HepG2 (cell line): ENCODE measurements at regions not wholly inside any gene's neighbourhood (a gene's known extent, or its start where the extent isn't known, plus 50 kb on each side); places are given as distances from the start of the nearest gene placed in this dataset.

ENCODE experiments used
- ATAC-seq: fragments of 200-7000 bp; cut with Tn5 transposase; 3 replicates; pipeline ENCODE4 v1.9.1; 2020; ENCODE audit warnings: mild to moderate bottlenecking, moderate library complexity
- BruUV-seq: library from RNA; stranded (reverse); fragments of 400-500 nt; replicated peaks from 2 replicates; lab custom pipeline; 2021; lab: Mats Ljungman, UMichigan
- CTCF ChIA-PET: fragments of 300-600 bp; formaldehyde crosslinking; extraction: SDS; loops from one replicate; lab custom pipeline; 2021; ENCODE audit warnings: low total read pairs, inconsistent platforms, low intra/inter-chr PET ratio; lab: Yijun Ruan, JAX
- POLR2A ChIA-PET: fragments of 350-600 bp; sonication (Branson Sonifier 250); formaldehyde crosslinking; loops from one replicate; lab custom pipeline; 2020; ENCODE audit warnings: antibody characterized with exemption, inconsistent platforms; lab: Yijun Ruan, JAX
- DNase-seq: peaks from one replicate; pipeline ENCODE4 v3.0.0-alpha.2; 2015; ENCODE audit warnings: low spot score
- FAIRE-seq: peaks from 3 replicates; lab custom pipeline; 2011; peaks lifted over from hg19 to GRCh38; lab: Jason Lieb, UNC
- H2AFZ ChIP-seq: one replicate; pipeline ENCODE4 v1.6.1; 2011; ENCODE audit warnings: low read length, inconsistent platforms
- H3K27ac ChIP-seq: fragments of 300-600 bp; 3 replicates; pipeline ENCODE4 v1.8.0; 2011; ENCODE audit warnings: mixed run types, mild to moderate bottlenecking, mixed read lengths, low read length, inconsistent platforms; ENCODE audit not compliant: insufficient read depth; ENCODE audit errors: extremely low read length
- H3K27me3 ChIP-seq, 2 experiments: fragments of 200-600 bp in 1 of 2; 2 replicates in 1 of 2; 3 replicates in 1 of 2; pipeline versions ENCODE4 v1.6.0 to v1.8.0; 2011; ENCODE audit warnings: low read length in 2 of 2, mild to moderate bottlenecking in 2 of 2, moderate library complexity in 2 of 2, inconsistent platforms in 1 of 2; ENCODE audit not compliant: insufficient read depth in 2 of 2, control insufficient read depth in 1 of 2
- H3K36me3 ChIP-seq, 2 experiments: fragments of 200-600 bp in 1 of 2; replicated peaks in 1 of 2; 2 replicates in 1 of 2; 3 replicates in 1 of 2; pipeline versions ENCODE4 v1.5.1 to v1.8.0; 2011; ENCODE audit warnings: low read length in 2 of 2, inconsistent platforms in 1 of 2; ENCODE audit not compliant: insufficient read depth in 2 of 2, control insufficient read depth in 1 of 2
- H3K4me1 ChIP-seq: 2 replicates; pipeline ENCODE4 v1.5.1; 2012; ENCODE audit warnings: low read length, inconsistent platforms; ENCODE audit not compliant: insufficient read depth
- H3K4me2 ChIP-seq: 2 replicates; pipeline ENCODE4 v1.6.0; 2011; ENCODE audit warnings: low read depth, low read length, inconsistent platforms
- H3K4me3 ChIP-seq, 3 experiments: fragments of 200-600 bp in 1 of 3; sonication (generic), shearing (Covaris generic) in 1 of 3; replicated peaks in 1 of 3; 2 replicates each; pipeline ENCODE4 v1.5.1; 2011 to 2016; ENCODE audit warnings: low read length in 3 of 3, inconsistent platforms in 2 of 3, low read depth in 2 of 3, mild to moderate bottlenecking in 2 of 3, control low read depth in 1 of 3, mixed read lengths in 1 of 3; ENCODE audit not compliant: insufficient read depth in 1 of 3
- H3K79me2 ChIP-seq: one replicate; pipeline ENCODE4 v1.6.1; 2011; ENCODE audit warnings: low read length, inconsistent platforms; ENCODE audit not compliant: insufficient read depth
- H3K9ac ChIP-seq: 2 replicates; pipeline ENCODE4 v1.6.0; 2011; ENCODE audit warnings: mild to moderate bottlenecking, low read depth, low read length, inconsistent platforms; ENCODE audit not compliant: insufficient read depth
- H3K9me3 ChIP-seq: 2 replicates; pipeline ENCODE4 v1.5.1; 2012; ENCODE audit warnings: mild to moderate bottlenecking, low read length
- H4K20me1 ChIP-seq: 2 replicates; pipeline ENCODE4 v1.6.0; 2011; ENCODE audit warnings: inconsistent platforms, mild to moderate bottlenecking, low read length, moderate library complexity; ENCODE audit not compliant: insufficient read depth
- DNMT1 ChIP-seq: sonication (generic); formaldehyde crosslinking; IDR thresholded peaks from 2 replicates; pipeline ENCODE4 v1.5.1; 2020; ENCODE audit warnings: mild to moderate bottlenecking, missing genetic modification reagents
- JUND ChIP-seq: sonication (generic); formaldehyde crosslinking; IDR thresholded peaks from 2 replicates; pipeline ENCODE4 v1.8.0; 2022; ENCODE audit warnings: mild to moderate bottlenecking, missing genetic modification reagents
- MYNN ChIP-seq: sonication (generic); formaldehyde crosslinking; IDR thresholded peaks from 2 replicates; pipeline ENCODE4 v1.4.0; 2020; ENCODE audit warnings: mild to moderate bottlenecking, low read depth, missing genetic modification reagents
- NCOR1 ChIP-seq: fragments of 200-600 bp; sonication (generic); IDR thresholded peaks from 2 replicates; pipeline ENCODE4 v1.7.0; 2017; ENCODE audit warnings: antibody characterized with exemption, low read length, borderline replicate concordance
- POLR2AphosphoS2 ChIP-seq: IDR thresholded peaks from 2 replicates; pipeline ENCODE4 v1.6.1; 2011; ENCODE audit warnings: low read depth, low read length, improper control_type of control experiment
- RFXANK ChIP-seq: IDR thresholded peaks from 2 replicates; pipeline ENCODE4 v1.6.1; 2016
- SRSF1 ChIP-seq: fragments of 200-400 bp; formaldehyde crosslinking; optimal IDR thresholded peaks from 2 replicates; pipeline ENCODE3; 2017; ENCODE audit warnings: mild to moderate bottlenecking, low read depth, low read length, moderate library complexity
- TEAD3 ChIP-seq: optimal IDR thresholded peaks from 2 replicates; pipeline ENCODE3; 2016; ENCODE audit warnings: borderline replicate concordance
- ZNF30 ChIP-seq: sonication (generic); formaldehyde crosslinking; IDR thresholded peaks from 2 replicates; pipeline ENCODE4 v1.5.0; 2020; ENCODE audit warnings: mild to moderate bottlenecking, missing genetic modification reagents
- ZNF335 ChIP-seq: sonication (generic); formaldehyde crosslinking; IDR thresholded peaks from 2 replicates; pipeline ENCODE4 v1.4.0; 2020; ENCODE audit warnings: missing genetic modification reagents
- ZNF367 ChIP-seq: sonication (generic); formaldehyde crosslinking; IDR thresholded peaks from 2 replicates; pipeline ENCODE4 v1.4.0; 2020; ENCODE audit warnings: missing genetic modification reagents, borderline replicate concordance
- ZNF407 ChIP-seq: sonication (generic); formaldehyde crosslinking; IDR thresholded peaks from one replicate; pipeline ENCODE4 v1.5.1; 2020; ENCODE audit warnings: mild to moderate bottlenecking, missing genetic modification reagents; ENCODE audit errors: not compliant biosample characterization
- WGBS: methylation state at CpG from one replicate; pipeline ENCODE4 v1.1.6; 2017; ENCODE audit warnings: low lambda C conversion rate; 5-methylcytosine and 5-hydroxymethylcytosine counted together
- in situ Hi-C: cut with HindIII; loops from 2 replicates; pipeline ENCODE4 v1.10.0; 2017; ENCODE audit warnings: low pct_unique_long_range_greater_than_20kb; ENCODE audit not compliant: extremely low pct_ligation_motif_present
- intact Hi-C: fragments of 100-400 bp; cut with micrococcal nuclease; formaldehyde crosslinking; loops from one replicate; pipeline ENCODE4 v1.10.0; 2022; ENCODE audit not compliant: unreplicated experiment
- TF ChIP-seq, protein P1 (sequence below): sonication (generic); formaldehyde crosslinking; conservative IDR thresholded peaks from 2 replicates; pipeline ENCODE4 v1.8.1; 2023; ENCODE audit warnings: missing genetic modification reagents

GRCh38 chr5:174412374-174412773, 312.0 kb upstream of the MSX2 start:
- ChIA-PET CTCF (no interaction called here), POLR2A (no interaction called here)
- H4K20me1 ChIP-seq = no peaks in the 10 kb centered on the region
- DNase-seq (no peak), ATAC-seq (no peak), FAIRE-seq (no peak)
- H2AFZ ChIP-seq = no peak overlapping the region
- no peak overlapping the region for H3K27ac ChIP-seq
- 0% methylated on average over 1 of the region's 1 CpG for WGBS
- BruUV-seq = no TSS peak
- TF ChIP-seq SRSF1 (no peak), NCOR1 (no peak), TEAD3 (CRISPR knock-in tag) (no peak), MYNN (CRISPR knock-in tag) (no peak), ZNF30 (CRISPR knock-in tag) (no peak), POLR2AphosphoS2 (no peak), RFXANK (CRISPR knock-in tag) (no peak), DNMT1 (CRISPR knock-in tag) (no peak), ZNF335 (CRISPR knock-in tag) (no peak), ZNF407 (CRISPR knock-in tag) (no peak), JUND (CRISPR knock-in tag) (no peak), ZNF367 (CRISPR knock-in tag) (no peak)
- TF ChIP-seq, protein P1, sequence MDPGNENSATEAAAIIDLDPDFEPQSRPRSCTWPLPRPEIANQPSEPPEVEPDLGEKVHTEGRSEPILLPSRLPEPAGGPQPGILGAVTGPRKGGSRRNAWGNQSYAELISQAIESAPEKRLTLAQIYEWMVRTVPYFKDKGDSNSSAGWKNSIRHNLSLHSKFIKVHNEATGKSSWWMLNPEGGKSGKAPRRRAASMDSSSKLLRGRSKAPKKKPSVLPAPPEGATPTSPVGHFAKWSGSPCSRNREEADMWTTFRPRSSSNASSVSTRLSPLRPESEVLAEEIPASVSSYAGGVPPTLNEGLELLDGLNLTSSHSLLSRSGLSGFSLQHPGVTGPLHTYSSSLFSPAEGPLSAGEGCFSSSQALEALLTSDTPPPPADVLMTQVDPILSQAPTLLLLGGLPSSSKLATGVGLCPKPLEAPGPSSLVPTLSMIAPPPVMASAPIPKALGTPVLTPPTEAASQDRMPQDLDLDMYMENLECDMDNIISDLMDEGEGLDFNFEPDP (CRISPR knock-in tag) = no peak
- no peaks in the 10 kb centered on the region for H3K4me1 ChIP-seq
- H3K36me3 ChIP-seq = no peaks in the 10 kb centered on the region
- in situ Hi-C loops (no loop called here), intact Hi-C loops (no loop called here)
- H3K79me2 ChIP-seq = no peaks in the 10 kb centered on the region
- no peaks in the 10 kb centered on the region for H3K9me3 ChIP-seq
- H3K27me3 ChIP-seq = no peaks in the 10 kb centered on the region
- no peak overlapping the region for H3K4me3 ChIP-seq
- no peak overlapping the region for H3K9ac ChIP-seq
- H3K4me2 ChIP-seq = no peak overlapping the region
